Neural progenitor cell (in vitro differentiated cells): ENCODE measurements at regions not wholly inside any gene's neighbourhood (a gene's known extent, or its start where the extent isn't known, plus 50 kb on each side); places are given as distances from the start of the nearest gene placed in this dataset.
A peak's percentile ranks its signal among the peaks of the same experiment; 100 is the strongest.

ENCODE experiments used
- DNase-seq: peaks from one replicate; pipeline ENCODE4 v3.0.0-alpha.2; 2016; ENCODE audit warnings: low spot score
- H2AFZ ChIP-seq: fragments of 200-600 bp; sonication (generic); replicated peaks from 2 replicates; pipeline ENCODE4 v1.6.1; 2016; ENCODE audit warnings: antibody characterized with exemption
- H3F3A ChIP-seq: fragments of 200-600 bp; sonication (generic); 2 replicates; pipeline ENCODE4 v1.6.1; 2016; ENCODE audit warnings: antibody characterized with exemption, low read depth
- H3K27ac ChIP-seq: fragments of 200-600 bp; sonication (generic); 2 replicates; pipeline ENCODE4 v1.5.1; 2016; ENCODE audit warnings: mild to moderate bottlenecking
- H3K27me3 ChIP-seq: fragments of 200-600 bp; sonication (generic); 2 replicates; pipeline ENCODE4 v1.6.1; 2016; ENCODE audit warnings: mild to moderate bottlenecking, moderate library complexity
- H3K36me3 ChIP-seq: fragments of 200-600 bp; sonication (generic); 2 replicates; pipeline ENCODE4 v1.5.1; 2016
- H3K4me1 ChIP-seq: fragments of 200-600 bp; sonication (generic); 2 replicates; pipeline ENCODE4 v1.6.1; 2016; ENCODE audit warnings: mixed run types
- H3K4me2 ChIP-seq: fragments of 200-600 bp; sonication (generic); 2 replicates; pipeline ENCODE4 v1.6.1; 2016
- H3K4me3 ChIP-seq: fragments of 200-600 bp; sonication (generic); 2 replicates; pipeline ENCODE4 v1.5.1; 2016
- H3K79me2 ChIP-seq: fragments of 200-600 bp; sonication (generic); 2 replicates; pipeline ENCODE4 v1.6.1; 2016; ENCODE audit warnings: low read depth
- H3K9ac ChIP-seq: fragments of 200-600 bp; sonication (generic); 2 replicates; pipeline ENCODE4 v1.6.1; 2016
- H3K9me3 ChIP-seq: fragments of 200-600 bp; sonication (generic); 2 replicates; pipeline ENCODE4 v1.5.1; 2016; ENCODE audit warnings: low read depth
- H4K20me1 ChIP-seq: fragments of 200-600 bp; sonication (generic); 2 replicates; pipeline ENCODE4 v1.6.1; 2016; ENCODE audit warnings: low read depth
- H3K27ac Mint-ChIP-seq: 3 replicates; pipeline ENCODE4 v1.8.0; 2021; ENCODE audit warnings: mixed read lengths
- H3K27me3 Mint-ChIP-seq: 2 replicates; pipeline ENCODE4 v1.8.0; 2022; ENCODE audit warnings: low read depth, mild to moderate bottlenecking, inconsistent platforms, moderate library complexity, mixed read lengths; ENCODE audit not compliant: insufficient read depth
- H3K36me3 Mint-ChIP-seq: 3 replicates; pipeline ENCODE4 v1.8.0; 2021; ENCODE audit warnings: mixed read lengths
- H3K4me1 Mint-ChIP-seq: 3 replicates; pipeline ENCODE4 v1.8.0; 2021; ENCODE audit warnings: mixed read lengths
- H3K4me3 Mint-ChIP-seq: 3 replicates; pipeline ENCODE4 v1.8.0; 2021; ENCODE audit warnings: mild to moderate bottlenecking, moderate library complexity, mixed read lengths
- H3K9me3 Mint-ChIP-seq: 3 replicates; pipeline ENCODE4 v1.8.0; 2020; ENCODE audit warnings: mixed read lengths
- EZH2 ChIP-seq: fragments of 200-600 bp; sonication (generic); IDR thresholded peaks from 2 replicates; pipeline ENCODE4 v1.6.1; 2017; ENCODE audit warnings: antibody characterized with exemption, mild to moderate bottlenecking, moderate library complexity
- EZH2phosphoT487 ChIP-seq: fragments of 200-600 bp; sonication (generic); IDR thresholded peaks from 2 replicates; pipeline ENCODE4 v1.6.1; 2017; ENCODE audit warnings: antibody characterized with exemption
- TF ChIP-seq, protein P1 (sequence below): fragments of 200-600 bp; sonication (generic); IDR thresholded peaks from 2 replicates; pipeline ENCODE4 v1.5.1; 2017; ENCODE audit warnings: antibody characterized with exemption, mild to moderate bottlenecking

DNA sequence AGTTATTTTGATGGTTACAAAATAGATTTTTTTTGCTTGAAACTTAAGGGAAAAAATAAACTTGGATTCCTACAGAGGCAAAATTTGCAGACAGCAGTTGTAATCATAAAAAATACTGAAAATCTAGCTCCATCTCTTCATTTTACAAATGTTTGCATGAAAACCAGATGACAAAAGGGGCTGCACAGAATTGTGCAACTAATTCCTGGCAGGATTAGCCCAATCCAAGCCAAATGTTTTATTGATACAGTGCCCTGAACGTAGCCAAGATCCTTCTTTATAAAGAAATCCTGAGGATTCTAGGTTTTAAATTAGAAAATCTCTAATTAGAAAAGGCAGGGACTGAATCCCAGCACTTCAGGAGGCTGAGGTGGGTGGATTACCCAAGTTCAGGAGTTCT, 356.4 kb upstream of the SEL1L start:
- H3K27ac Mint-ChIP-seq: no peak overlapping the region
- DNase-seq: no peak
- no peaks in the 10 kb centered on the region for H3F3A ChIP-seq
- H3K27me3 Mint-ChIP-seq: peaks cover 4% of the 10 kb centered on the region
- no peak overlapping the region for H3K4me2 ChIP-seq
- no peaks in the 10 kb centered on the region for H3K36me3 ChIP-seq
- no peaks in the 10 kb centered on the region for H3K36me3 Mint-ChIP-seq
- no peaks in the 10 kb centered on the region for H3K9me3 Mint-ChIP-seq
- H3K27me3 ChIP-seq: no peaks in the 10 kb centered on the region
- H4K20me1 ChIP-seq: no peaks in the 10 kb centered on the region
- H3K4me3 ChIP-seq: no peak overlapping the region
- H2AFZ ChIP-seq: no peak overlapping the region
- no peaks in the 10 kb centered on the region for H3K4me1 Mint-ChIP-seq
- no peaks in the 10 kb centered on the region for H3K9me3 ChIP-seq
- no peak for TF ChIP-seq EZH2phosphoT487
- TF ChIP-seq, protein P1, sequence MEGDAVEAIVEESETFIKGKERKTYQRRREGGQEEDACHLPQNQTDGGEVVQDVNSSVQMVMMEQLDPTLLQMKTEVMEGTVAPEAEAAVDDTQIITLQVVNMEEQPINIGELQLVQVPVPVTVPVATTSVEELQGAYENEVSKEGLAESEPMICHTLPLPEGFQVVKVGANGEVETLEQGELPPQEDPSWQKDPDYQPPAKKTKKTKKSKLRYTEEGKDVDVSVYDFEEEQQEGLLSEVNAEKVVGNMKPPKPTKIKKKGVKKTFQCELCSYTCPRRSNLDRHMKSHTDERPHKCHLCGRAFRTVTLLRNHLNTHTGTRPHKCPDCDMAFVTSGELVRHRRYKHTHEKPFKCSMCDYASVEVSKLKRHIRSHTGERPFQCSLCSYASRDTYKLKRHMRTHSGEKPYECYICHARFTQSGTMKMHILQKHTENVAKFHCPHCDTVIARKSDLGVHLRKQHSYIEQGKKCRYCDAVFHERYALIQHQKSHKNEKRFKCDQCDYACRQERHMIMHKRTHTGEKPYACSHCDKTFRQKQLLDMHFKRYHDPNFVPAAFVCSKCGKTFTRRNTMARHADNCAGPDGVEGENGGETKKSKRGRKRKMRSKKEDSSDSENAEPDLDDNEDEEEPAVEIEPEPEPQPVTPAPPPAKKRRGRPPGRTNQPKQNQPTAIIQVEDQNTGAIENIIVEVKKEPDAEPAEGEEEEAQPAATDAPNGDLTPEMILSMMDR: no peak
- no peak for TF ChIP-seq EZH2
- no peak overlapping the region for H3K27ac ChIP-seq
- H3K79me2 ChIP-seq: no peaks in the 10 kb centered on the region
- H3K9ac ChIP-seq: no peak overlapping the region
- no peak overlapping the region for H3K4me3 Mint-ChIP-seq
- H3K4me1 ChIP-seq: no peaks in the 10 kb centered on the region

DNA sequence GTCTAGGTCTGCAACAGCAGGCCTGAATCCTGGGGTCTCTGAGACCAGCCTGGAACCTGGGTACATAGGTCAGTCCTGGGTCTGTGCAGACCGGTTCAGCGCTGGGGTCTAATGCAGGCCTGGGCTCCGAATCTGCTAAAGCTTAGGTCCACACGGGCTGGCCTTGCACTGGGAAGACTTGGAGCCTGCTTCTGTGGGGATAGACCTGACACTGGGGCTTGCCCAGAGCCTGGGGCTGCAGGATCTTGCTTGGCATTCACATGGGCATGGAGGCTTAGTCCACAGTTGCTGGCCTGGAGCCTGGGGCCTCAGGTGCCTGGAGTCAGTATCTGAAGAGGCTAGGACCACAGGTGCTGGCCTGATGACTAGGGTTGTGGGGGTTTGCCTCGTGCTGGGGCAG, 369.8 kb upstream of the SEL1L start:
- Mint-ChIP-seq H3K4me1 (no peaks in the 10 kb centered on the region), H3K36me3 (no peaks in the 10 kb centered on the region), H3K27me3 (no peaks in the 10 kb centered on the region), H3K27ac (no peak overlapping the region), H3K4me3 (no peak overlapping the region), H3K9me3 (peaks cover 14% of the 10 kb centered on the region)
- H3K4me3 ChIP-seq: no peak overlapping the region
- no peaks in the 10 kb centered on the region for H3K27me3 ChIP-seq
- no peak overlapping the region for H3K27ac ChIP-seq
- no peak for TF ChIP-seq EZH2phosphoT487
- no peak for TF ChIP-seq EZH2
- TF ChIP-seq, protein P1: no peak
- H2AFZ ChIP-seq: no peak overlapping the region
- H3K4me1 ChIP-seq: no peaks in the 10 kb centered on the region
- H3K4me2 ChIP-seq: no peak overlapping the region
- DNase-seq: no peak
- H3K9ac ChIP-seq: no peak overlapping the region
- no peaks in the 10 kb centered on the region for H3F3A ChIP-seq
- peaks cover 5% of the 10 kb centered on the region for H3K9me3 ChIP-seq
- no peaks in the 10 kb centered on the region for H3K36me3 ChIP-seq
- no peaks in the 10 kb centered on the region for H3K79me2 ChIP-seq
- no peaks in the 10 kb centered on the region for H4K20me1 ChIP-seq

DNA sequence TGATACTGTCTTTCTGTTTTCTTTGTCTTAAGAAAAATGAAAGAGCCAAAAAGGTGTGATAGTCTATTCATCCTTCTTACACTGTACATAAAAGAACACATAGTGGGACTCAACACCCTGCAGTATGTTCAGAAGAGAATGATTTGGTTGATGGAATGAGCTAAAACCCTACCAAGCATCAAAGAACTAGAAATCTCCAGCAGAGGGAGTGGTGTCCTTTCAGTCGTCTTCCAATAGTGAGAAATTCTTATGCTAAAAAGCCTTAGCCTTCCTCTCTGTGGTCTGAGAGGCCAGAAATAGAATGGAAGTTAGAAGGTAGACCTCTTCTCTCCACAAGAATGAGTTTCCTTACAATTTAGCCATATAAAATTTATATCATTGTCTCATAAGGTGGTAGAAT, 393.4 kb upstream of the SEL1L start:
- no peaks in the 10 kb centered on the region for H3K27me3 ChIP-seq
- no peaks in the 10 kb centered on the region for H4K20me1 ChIP-seq
- H3K27ac Mint-ChIP-seq: no peak overlapping the region
- H3K9me3 Mint-ChIP-seq: no peaks in the 10 kb centered on the region
- H3K27me3 Mint-ChIP-seq: peaks cover 2% of the 10 kb centered on the region
- DNase-seq: peak; percentile 26
- no peak overlapping the region for H3K4me2 ChIP-seq
- TF ChIP-seq EZH2 (no peak), EZH2phosphoT487 (no peak)
- TF ChIP-seq, protein P1: peak; percentile 52
- H3K4me1 ChIP-seq: no peaks in the 10 kb centered on the region
- H3K4me3 Mint-ChIP-seq: no peak overlapping the region
- H3K9ac ChIP-seq: no peak overlapping the region
- H3K36me3 ChIP-seq: no peaks in the 10 kb centered on the region
- no peaks in the 10 kb centered on the region for H3K36me3 Mint-ChIP-seq
- H3K4me3 ChIP-seq: no peak overlapping the region
- H3K79me2 ChIP-seq: no peaks in the 10 kb centered on the region
- no peaks in the 10 kb centered on the region for H3K9me3 ChIP-seq
- H2AFZ ChIP-seq: no peak overlapping the region
- H3K27ac ChIP-seq: no peak overlapping the region
- H3F3A ChIP-seq: no peaks in the 10 kb centered on the region
- no peaks in the 10 kb centered on the region for H3K4me1 Mint-ChIP-seq

DNA sequence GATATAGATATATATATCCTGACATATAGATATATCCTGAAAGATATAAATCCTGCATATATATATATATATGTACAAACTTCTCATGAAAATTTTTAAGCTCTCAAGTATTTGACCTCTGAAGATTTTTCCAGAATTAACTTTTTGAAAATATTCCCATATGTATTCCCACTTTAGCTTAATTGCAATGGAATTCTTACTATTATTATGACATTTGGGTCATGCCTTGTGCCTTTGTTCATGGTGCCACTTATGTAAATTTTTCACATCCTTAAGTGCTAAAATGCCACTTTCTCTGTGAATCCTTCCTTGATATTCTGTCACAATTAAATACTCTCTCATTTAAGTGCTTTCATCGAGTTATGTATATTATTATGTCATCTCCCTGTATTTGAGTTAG, 398.2 kb upstream of the SEL1L start:
- H2AFZ ChIP-seq: no peak overlapping the region
- H3K4me2 ChIP-seq: no peak overlapping the region
- peaks cover 2% of the 10 kb centered on the region for H3K27me3 Mint-ChIP-seq
- peaks cover 3% of the 10 kb centered on the region for H3K4me1 ChIP-seq
- H3K9ac ChIP-seq: no peak overlapping the region
- no peaks in the 10 kb centered on the region for H3K36me3 ChIP-seq
- H4K20me1 ChIP-seq: no peaks in the 10 kb centered on the region
- no peaks in the 10 kb centered on the region for H3K4me1 Mint-ChIP-seq
- no peaks in the 10 kb centered on the region for H3K9me3 Mint-ChIP-seq
- no peak for DNase-seq
- H3K4me3 Mint-ChIP-seq: no peak overlapping the region
- H3K4me3 ChIP-seq: no peak overlapping the region
- H3F3A ChIP-seq: no peaks in the 10 kb centered on the region
- no peak overlapping the region for H3K27ac Mint-ChIP-seq
- H3K9me3 ChIP-seq: no peaks in the 10 kb centered on the region
- no peak overlapping the region for H3K27ac ChIP-seq
- TF ChIP-seq, protein P1: no peak
- TF ChIP-seq EZH2 (no peak), EZH2phosphoT487 (no peak)
- H3K36me3 Mint-ChIP-seq: no peaks in the 10 kb centered on the region
- H3K27me3 ChIP-seq: no peaks in the 10 kb centered on the region
- H3K79me2 ChIP-seq: no peaks in the 10 kb centered on the region
